CD4-positive, alpha-beta T cell treated with Interleukin-12 subunit alpha and Interleukin-12 subunit beta, for 1 hour (primary cell): ENCODE measurements at regions not wholly inside any gene's neighbourhood (a gene's known extent, or its start where the extent isn't known, plus 50 kb on each side); places are given as distances from the start of the nearest gene placed in this dataset.

ENCODE experiments used
- DNase-seq: peaks from one replicate; pipeline ENCODE4 v3.0.0-alpha.2; 2020

DNA sequence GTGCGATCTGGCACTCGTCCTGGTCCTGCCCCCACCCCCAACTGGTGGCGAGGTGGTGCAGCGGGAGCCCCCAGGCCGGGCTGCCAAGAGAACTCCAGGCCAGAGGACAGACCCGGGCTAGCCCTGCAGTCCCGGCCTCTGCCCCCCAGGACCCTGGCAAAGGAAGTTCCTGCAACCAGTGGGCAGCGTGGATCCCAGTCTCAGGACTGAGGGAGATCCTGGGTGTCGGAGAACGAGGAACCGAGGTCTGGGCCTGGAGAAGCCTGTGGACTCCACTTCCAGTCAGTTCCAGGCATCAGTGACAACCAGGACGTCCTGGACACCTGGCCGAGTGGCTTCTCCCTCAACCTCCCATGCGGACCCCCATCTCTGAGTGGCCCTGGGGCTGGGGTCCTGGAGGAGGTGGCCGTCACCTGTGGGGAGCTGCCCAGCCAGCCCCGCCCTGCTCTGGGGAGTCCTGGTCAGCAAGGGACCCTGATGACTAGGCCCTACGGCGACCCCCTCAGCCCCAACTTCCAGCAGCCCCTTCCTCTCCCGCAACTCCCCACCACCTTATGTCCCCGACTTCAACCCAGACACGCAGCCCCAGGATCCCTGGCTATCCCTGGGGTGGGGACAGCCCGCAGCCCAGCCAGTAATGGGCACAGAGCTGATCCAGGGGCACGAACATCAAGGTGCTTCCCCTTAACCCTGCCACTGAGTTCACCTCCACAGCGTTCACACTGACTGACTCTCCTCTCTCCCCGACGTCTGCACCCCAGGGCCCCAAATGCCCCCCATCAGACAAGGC is 53.7 kb upstream of the NKX1-1 start:
- no peak for DNase-seq

DNA sequence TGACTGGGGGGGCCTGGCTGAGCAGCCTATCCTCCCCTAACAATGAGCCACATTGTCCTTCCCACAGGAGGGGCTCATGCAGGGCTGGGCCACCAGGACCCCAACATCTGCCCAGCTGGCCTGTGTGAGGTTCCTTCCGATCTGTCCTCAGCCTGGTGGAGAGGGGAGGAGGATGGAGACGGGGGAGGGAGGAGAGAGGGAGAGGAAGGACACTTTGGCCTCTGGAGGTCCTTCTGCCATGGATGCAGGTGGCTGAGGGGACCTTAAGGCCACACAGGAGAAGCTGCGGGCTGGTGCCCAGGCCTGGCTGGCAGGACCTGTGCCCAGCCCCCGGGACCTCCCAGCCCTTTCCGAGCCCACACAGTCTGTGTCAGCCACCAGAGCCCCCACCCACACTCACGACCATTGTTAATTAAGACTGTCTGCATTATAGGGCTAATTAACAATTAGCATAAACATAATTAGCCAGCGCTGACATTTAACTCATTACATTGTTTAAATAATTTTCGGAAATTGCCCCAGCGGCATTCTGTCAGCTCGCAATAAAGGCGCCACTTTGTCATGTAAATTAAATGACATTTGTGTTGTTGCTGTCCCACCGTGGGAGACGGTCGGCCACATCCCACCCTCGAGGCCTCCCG is 53.0 kb upstream of the NKX1-1 start:
- no peak for DNase-seq

DNA sequence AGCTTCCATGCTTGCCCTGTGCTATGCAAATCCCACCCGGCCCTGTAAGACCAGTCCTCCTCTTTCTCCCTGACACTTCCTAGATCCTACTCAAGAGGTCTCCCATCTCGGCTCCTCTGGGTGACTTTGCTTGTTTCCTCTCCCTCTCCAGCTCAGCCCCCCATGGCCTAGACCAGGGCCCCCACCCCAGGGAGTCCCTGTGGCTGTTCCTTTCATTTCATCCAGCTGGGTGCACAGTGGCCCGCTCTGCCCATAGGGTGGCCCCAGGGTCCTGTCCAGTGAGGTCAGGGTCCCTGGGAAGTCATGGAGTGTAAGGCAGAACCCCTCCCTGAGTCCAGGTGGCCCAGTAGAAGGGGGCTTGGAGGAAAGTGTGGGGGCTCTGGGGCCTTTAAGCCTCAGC is 52.3 kb upstream of the NKX1-1 start:
- no peak for DNase-seq
